Loucy (cell line): ENCODE measurements at regions not wholly inside any gene's neighbourhood (a gene's known extent, or its start where the extent isn't known, plus 50 kb on each side); places are given as distances from the start of the nearest gene placed in this dataset.

Source experiments
- H2AFZ ChIP-seq: fragments of 200-600 bp; sonication (generic); 2 replicates; pipeline ENCODE4 v1.6.0; 2016; ENCODE audit warnings: antibody characterized with exemption, mild to moderate bottlenecking, low read length, moderate library complexity
- H3F3A ChIP-seq: fragments of 200-600 bp; 2 replicates; pipeline ENCODE4 v1.6.0; 2016; ENCODE audit warnings: antibody characterized with exemption, low read depth, mild to moderate bottlenecking
- H3K27me3 ChIP-seq: fragments of 200-600 bp; sonication (generic); 2 replicates; pipeline ENCODE4 v1.6.1; 2014; ENCODE audit warnings: low read length, mild to moderate bottlenecking; ENCODE audit not compliant: insufficient read depth, poor library complexity, severe bottlenecking
- H3K36me3 ChIP-seq: fragments of 200-600 bp; sonication (generic); 2 replicates; pipeline ENCODE4 v1.6.1; 2016; ENCODE audit warnings: low read length; ENCODE audit not compliant: insufficient read depth
- H3K4me1 ChIP-seq: fragments of 200-600 bp; sonication (generic); 2 replicates; pipeline ENCODE4 v1.5.1; 2014; ENCODE audit warnings: low read length, mild to moderate bottlenecking; ENCODE audit not compliant: insufficient read depth, poor library complexity, severe bottlenecking
- H3K4me2 ChIP-seq: fragments of 200-600 bp; sonication (generic); 2 replicates; pipeline ENCODE4 v1.6.0; 2014; ENCODE audit warnings: antibody characterized with exemption, low read length, low read depth, mild to moderate bottlenecking; ENCODE audit not compliant: poor library complexity, severe bottlenecking
- H3K4me3 ChIP-seq: fragments of 200-600 bp; sonication (generic); 2 replicates; pipeline ENCODE4 v1.5.1; 2014; ENCODE audit warnings: low read length, mild to moderate bottlenecking, mixed read lengths; ENCODE audit not compliant: poor library complexity, severe bottlenecking
- H3K79me2 ChIP-seq: fragments of 200-600 bp; sonication (generic); 2 replicates; pipeline ENCODE4 v1.6.1; 2014; ENCODE audit warnings: low read length; ENCODE audit not compliant: insufficient read depth
- H3K9ac ChIP-seq: fragments of 200-600 bp; sonication (generic); 2 replicates; pipeline ENCODE4 v1.6.0; 2014; ENCODE audit warnings: mild to moderate bottlenecking, low read depth, low read length, moderate library complexity; ENCODE audit not compliant: poor library complexity, severe bottlenecking
- H3K9me2 ChIP-seq: fragments of 200-600 bp; sonication (generic); replicated peaks from 2 replicates; pipeline ENCODE4 v1.6.1; 2016; ENCODE audit warnings: low read depth, low read length, mixed read lengths
- H3K9me3 ChIP-seq: fragments of 200-600 bp; sonication (generic); 2 replicates; pipeline ENCODE4 v1.6.1; 2014; ENCODE audit warnings: mild to moderate bottlenecking, antibody characterized with exemption, low read length, low read depth; ENCODE audit not compliant: insufficient read depth
- H4K20me1 ChIP-seq: fragments of 200-600 bp; sonication (generic); 2 replicates; pipeline ENCODE4 v1.6.0; 2014; ENCODE audit warnings: antibody characterized with exemption, low read length, mild to moderate bottlenecking; ENCODE audit not compliant: insufficient read depth, poor library complexity, severe bottlenecking
- EZH2phosphoT487 ChIP-seq: fragments of 200-600 bp; IDR thresholded peaks from 2 replicates; pipeline ENCODE4 v1.6.1; 2018; ENCODE audit warnings: antibody characterized with exemption, mild to moderate bottlenecking, moderate library complexity, borderline replicate concordance
- TF ChIP-seq, protein P1 (sequence below): fragments of 200-600 bp; sonication (generic); conservative IDR thresholded peaks from 2 replicates; pipeline ENCODE4 v1.5.1; 2014; ENCODE audit warnings: mild to moderate bottlenecking, antibody characterized with exemption, low read length

DNA sequence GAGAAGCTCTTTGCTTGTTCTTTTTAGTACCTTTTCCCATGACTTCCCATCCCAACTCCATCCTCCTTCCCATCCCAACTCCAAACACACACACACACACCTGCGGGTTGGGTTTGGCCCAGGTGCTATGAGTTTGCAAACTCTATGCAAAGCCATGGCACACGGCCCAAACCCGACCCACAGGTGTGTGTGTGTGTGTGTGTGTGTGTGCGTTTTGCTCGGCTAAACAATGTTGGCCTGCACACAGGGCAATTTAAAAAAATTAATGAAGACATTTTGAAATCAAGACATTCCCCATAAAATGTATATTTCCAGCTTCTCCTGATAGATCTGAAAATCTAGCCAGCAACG is 103.7 kb upstream of the TLE3 start:
- H3K4me1 ChIP-seq: peaks cover 65% of the 10 kb centered on the region
- no peak for TF ChIP-seq EZH2phosphoT487
- TF ChIP-seq, protein P1, sequence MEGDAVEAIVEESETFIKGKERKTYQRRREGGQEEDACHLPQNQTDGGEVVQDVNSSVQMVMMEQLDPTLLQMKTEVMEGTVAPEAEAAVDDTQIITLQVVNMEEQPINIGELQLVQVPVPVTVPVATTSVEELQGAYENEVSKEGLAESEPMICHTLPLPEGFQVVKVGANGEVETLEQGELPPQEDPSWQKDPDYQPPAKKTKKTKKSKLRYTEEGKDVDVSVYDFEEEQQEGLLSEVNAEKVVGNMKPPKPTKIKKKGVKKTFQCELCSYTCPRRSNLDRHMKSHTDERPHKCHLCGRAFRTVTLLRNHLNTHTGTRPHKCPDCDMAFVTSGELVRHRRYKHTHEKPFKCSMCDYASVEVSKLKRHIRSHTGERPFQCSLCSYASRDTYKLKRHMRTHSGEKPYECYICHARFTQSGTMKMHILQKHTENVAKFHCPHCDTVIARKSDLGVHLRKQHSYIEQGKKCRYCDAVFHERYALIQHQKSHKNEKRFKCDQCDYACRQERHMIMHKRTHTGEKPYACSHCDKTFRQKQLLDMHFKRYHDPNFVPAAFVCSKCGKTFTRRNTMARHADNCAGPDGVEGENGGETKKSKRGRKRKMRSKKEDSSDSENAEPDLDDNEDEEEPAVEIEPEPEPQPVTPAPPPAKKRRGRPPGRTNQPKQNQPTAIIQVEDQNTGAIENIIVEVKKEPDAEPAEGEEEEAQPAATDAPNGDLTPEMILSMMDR: no peak
- H3K9me2 ChIP-seq: no peaks in the 10 kb centered on the region
- H3K9me3 ChIP-seq: no peaks in the 10 kb centered on the region
- H3K79me2 ChIP-seq: no peaks in the 10 kb centered on the region
- no peaks in the 10 kb centered on the region for H3K36me3 ChIP-seq
- H3K4me3 ChIP-seq: no peak overlapping the region
- peak overlapping the region; percentile 23 for H3K4me2 ChIP-seq
- H3F3A ChIP-seq: no peaks in the 10 kb centered on the region
- no peak overlapping the region for H2AFZ ChIP-seq
- no peaks in the 10 kb centered on the region for H3K27me3 ChIP-seq
- no peaks in the 10 kb centered on the region for H4K20me1 ChIP-seq
- H3K9ac ChIP-seq: no peak overlapping the region

DNA sequence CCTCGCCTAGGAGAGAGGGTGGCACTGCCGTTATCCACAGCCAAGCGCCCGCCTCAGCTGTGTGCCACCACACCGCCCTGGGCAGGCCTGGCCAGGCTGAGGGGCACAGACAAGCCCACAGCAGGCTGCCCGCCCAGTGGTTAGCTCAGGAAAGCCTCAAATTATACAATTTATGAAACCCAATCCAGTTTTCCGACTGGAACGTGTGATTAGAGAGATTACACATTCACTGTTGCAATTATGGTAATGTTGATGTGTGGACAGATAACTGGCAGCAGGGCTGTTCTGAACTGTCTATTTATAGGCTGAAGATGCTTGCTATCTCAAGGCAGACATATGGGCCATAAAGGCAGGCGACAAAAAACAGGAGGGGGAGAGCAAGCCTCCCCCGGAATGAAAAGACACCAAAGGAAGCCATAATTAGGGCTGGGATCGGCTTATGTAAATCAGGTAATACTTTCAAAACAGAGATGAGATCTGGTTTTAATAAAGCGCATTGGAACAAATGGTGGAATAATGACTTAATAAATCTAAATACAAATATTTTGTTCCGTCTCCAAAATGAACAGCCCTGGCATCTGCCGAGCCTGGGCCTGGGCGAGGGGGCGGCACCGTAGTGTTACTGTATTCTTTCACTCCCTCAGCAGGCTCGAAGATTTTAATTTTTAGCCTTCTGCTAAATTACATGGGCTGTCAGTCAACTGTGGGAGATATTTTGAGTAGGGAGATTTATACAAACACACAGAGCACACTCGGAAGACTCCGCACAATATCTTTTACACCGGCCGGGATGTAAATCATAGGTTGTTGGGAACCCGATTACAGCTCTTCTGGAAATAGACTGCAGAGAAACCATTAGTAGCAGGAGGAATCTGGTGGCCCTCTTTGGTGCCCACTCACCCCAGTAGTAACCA is 103.1 kb upstream of the TLE3 start:
- H3K4me2 ChIP-seq: peak overlapping the region; percentile 23
- no peak overlapping the region for H3K4me3 ChIP-seq
- no peak overlapping the region for H3K9ac ChIP-seq
- H3K27me3 ChIP-seq: no peaks in the 10 kb centered on the region
- H3K4me1 ChIP-seq: peaks cover 61% of the 10 kb centered on the region
- H3K9me3 ChIP-seq: no peaks in the 10 kb centered on the region
- H3K36me3 ChIP-seq: no peaks in the 10 kb centered on the region
- TF ChIP-seq, protein P1: no peak
- H3K9me2 ChIP-seq: no peaks in the 10 kb centered on the region
- no peaks in the 10 kb centered on the region for H3F3A ChIP-seq
- H3K79me2 ChIP-seq: no peaks in the 10 kb centered on the region
- no peak overlapping the region for H2AFZ ChIP-seq
- H4K20me1 ChIP-seq: no peaks in the 10 kb centered on the region

DNA sequence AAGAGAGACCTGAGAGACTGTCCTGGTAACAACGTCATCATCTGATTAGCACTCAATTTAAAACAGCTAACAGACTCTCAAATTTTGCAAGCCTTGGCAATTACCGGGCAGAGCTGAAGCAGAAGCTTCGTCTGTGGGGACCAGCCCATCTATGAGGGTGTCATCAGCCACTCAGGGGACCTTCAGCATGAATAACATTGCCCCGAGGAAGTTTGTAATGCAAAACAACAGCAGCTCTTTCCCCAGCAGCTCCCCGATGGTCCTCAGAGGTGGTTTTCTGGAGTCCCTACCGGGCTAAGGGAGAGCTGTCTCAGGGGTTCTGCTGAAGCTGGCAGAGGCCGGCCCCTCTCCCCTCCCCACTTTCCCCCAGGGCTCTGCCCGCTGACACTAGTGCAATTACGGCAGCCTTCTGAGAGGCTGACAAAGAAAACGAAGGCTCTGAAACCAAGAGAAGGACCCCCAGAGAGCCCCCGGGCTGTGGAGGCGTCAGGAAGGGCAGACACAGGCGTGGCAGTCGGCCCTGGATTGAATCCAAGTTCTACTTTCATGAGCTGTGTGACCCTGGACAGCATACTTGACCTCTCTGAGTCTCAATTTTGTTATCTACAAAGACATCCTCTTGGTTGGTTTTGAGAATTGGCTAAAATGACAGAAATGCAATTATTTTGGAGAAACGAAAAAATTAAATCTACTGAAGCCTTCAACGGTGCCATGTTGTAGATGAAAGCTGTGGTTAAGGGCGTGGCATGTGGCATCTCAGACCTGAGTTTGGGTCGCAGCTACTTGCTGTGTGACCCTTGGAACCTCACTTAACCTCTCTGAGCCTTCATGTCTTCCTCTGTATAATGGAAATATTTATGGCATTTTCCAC is 102.1 kb upstream of the TLE3 start:
- Histone ChIP-seq H3K36me3 (no peaks in the 10 kb centered on the region), H3K4me1 (peaks cover 51% of the 10 kb centered on the region), H3K4me3 (no peak overlapping the region), H3K27me3 (no peaks in the 10 kb centered on the region), H3K9me2 (no peaks in the 10 kb centered on the region), H3K79me2 (no peaks in the 10 kb centered on the region), H3K9ac (no peak overlapping the region), H4K20me1 (no peaks in the 10 kb centered on the region), H2AFZ (no peak overlapping the region), H3K9me3 (no peaks in the 10 kb centered on the region), H3F3A (no peaks in the 10 kb centered on the region), H3K4me2 (peak overlapping the region; percentile 6)
- TF ChIP-seq, protein P1: no peak
- no peak for TF ChIP-seq EZH2phosphoT487
